ENCODE measurements at regions not wholly inside any gene's neighbourhood (a gene's known extent, or its start where the extent isn't known, plus 50 kb on each side); places are given as distances from the start of the nearest gene placed in this dataset.
A peak's percentile ranks its signal among the peaks of the same experiment; 100 is the strongest.

- intact Hi-C loops (cut with DNase I): no loop called here
- H3K4me3 ChIP-seq (ENCODE audit: low read length in 3 of 3): no peak overlapping the region
- H3K9ac ChIP-seq (ENCODE audit: low read length in 3 of 3): no peak overlapping the region
- TF ChIP-seq, protein P1, sequence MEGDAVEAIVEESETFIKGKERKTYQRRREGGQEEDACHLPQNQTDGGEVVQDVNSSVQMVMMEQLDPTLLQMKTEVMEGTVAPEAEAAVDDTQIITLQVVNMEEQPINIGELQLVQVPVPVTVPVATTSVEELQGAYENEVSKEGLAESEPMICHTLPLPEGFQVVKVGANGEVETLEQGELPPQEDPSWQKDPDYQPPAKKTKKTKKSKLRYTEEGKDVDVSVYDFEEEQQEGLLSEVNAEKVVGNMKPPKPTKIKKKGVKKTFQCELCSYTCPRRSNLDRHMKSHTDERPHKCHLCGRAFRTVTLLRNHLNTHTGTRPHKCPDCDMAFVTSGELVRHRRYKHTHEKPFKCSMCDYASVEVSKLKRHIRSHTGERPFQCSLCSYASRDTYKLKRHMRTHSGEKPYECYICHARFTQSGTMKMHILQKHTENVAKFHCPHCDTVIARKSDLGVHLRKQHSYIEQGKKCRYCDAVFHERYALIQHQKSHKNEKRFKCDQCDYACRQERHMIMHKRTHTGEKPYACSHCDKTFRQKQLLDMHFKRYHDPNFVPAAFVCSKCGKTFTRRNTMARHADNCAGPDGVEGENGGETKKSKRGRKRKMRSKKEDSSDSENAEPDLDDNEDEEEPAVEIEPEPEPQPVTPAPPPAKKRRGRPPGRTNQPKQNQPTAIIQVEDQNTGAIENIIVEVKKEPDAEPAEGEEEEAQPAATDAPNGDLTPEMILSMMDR (IDR thresholded peaks at IDR 0.05; ENCODE audit: borderline replicate concordance, extremely low read depth, insufficient read depth): no peak
- H3K27me3 ChIP-seq (ENCODE audit: control insufficient read depth, insufficient read depth, low read length): no peaks in the 10 kb centered on the region
- peaks cover 0 to 3% (median 0%) of the 10 kb centered on the region in 3 donors for H3K4me1 ChIP-seq (ENCODE audit: control insufficient read depth in 2 of 3, insufficient read depth in 2 of 3, low read depth in 1 of 3, low read length in 3 of 3)
- H3K27ac ChIP-seq (ENCODE audit: low read depth in 2 of 2, low read length in 2 of 2): no peak overlapping the region
- DNase-seq (no peak), FAIRE-seq (no peak)
- no peaks in the 10 kb centered on the region for H3K36me3 ChIP-seq (ENCODE audit: control insufficient read depth in 2 of 3, insufficient read depth in 3 of 3, low read length in 3 of 3)
- no peaks in the 10 kb centered on the region for H3K9me3 ChIP-seq (ENCODE audit: control insufficient read depth in 2 of 3, insufficient read depth in 1 of 3, low read length in 3 of 3)
Observed at GRCh38 chr11:27574342-27574741, 67.8 kb upstream of the LIN7C start.

DNA sequence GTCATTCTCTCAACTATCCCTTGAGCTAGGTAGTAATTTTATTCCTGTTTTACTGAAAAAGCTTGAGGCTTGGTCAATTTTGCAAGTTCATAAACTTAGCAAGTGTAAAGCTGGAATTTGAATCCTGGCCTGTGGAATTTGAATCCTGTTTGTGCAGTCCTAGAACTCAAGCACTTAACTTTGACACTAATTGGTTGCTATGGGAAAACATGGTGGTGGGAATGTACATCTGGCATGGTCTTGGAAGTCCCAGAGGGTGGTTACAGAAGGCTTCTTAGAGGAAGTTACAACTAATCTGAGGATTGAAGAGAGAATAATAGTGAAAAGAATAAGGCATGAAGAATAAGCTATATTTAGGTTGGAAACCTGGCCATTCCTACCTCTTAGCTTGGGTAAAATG, 66.5 kb upstream of the LIN7C start:
- peaks cover 0 to 3% (median 0%) of the 10 kb centered on the region in 3 donors for H3K4me1 ChIP-seq (ENCODE audit: control insufficient read depth in 2 of 3, insufficient read depth in 2 of 3, low read depth in 1 of 3, low read length in 3 of 3)
- TF ChIP-seq, protein P1 (IDR thresholded peaks at IDR 0.05; ENCODE audit: borderline replicate concordance, extremely low read depth, insufficient read depth): no peak
- H3K9ac ChIP-seq (ENCODE audit: low read length in 3 of 3): no peak overlapping the region
- H3K36me3 ChIP-seq (ENCODE audit: control insufficient read depth in 2 of 3, insufficient read depth in 3 of 3, low read length in 3 of 3): no peaks in the 10 kb centered on the region
- H3K9me3 ChIP-seq (ENCODE audit: control insufficient read depth in 2 of 3, insufficient read depth in 1 of 3, low read length in 3 of 3): no peaks in the 10 kb centered on the region
- H3K27ac ChIP-seq (ENCODE audit: low read depth in 2 of 2, low read length in 2 of 2): no peak overlapping the region
- no peak overlapping the region for H3K4me3 ChIP-seq (ENCODE audit: low read length in 3 of 3)
- DNase-seq (no peak), FAIRE-seq (no peak)
- intact Hi-C loops (cut with DNase I): no loop called here
- no peaks in the 10 kb centered on the region for H3K27me3 ChIP-seq (ENCODE audit: control insufficient read depth, insufficient read depth, low read length)

DNA sequence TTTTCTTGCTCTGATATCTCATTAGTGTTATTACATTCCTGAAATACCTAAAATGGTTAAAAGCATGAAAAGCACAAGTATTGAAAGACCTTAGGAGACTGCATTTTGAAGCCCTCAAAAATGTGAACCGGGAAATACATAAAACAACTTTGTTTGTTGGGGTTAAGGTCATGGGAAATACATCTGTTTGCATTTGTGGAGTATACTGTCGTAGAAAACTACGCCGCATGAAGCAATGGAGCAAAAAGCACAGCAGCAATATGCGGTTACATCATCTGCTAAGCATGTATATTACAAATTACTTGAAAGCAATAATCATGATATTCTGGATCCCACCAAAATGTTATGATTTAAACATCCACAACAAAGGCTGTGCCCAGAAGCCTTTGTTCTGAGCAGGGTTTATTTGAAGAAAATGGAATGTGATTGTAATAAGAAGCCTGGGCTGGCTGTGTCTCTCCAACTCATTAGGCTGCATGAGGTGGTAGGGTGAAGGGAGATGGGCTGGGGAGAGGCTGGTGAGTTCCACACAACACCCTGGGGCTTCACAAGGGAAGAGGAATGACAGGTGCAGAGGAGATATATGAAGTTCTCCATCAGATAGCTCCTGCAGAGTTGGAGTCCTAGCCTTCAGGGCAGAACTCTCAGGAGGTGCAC, 64.7 kb upstream of the LIN7C start:
- Histone ChIP-seq H3K9me3 (ENCODE audit: control insufficient read depth in 2 of 3, insufficient read depth in 1 of 3, low read length in 3 of 3) (no peaks in the 10 kb centered on the region), H3K9ac (ENCODE audit: low read length in 3 of 3) (no peak overlapping the region), H3K27ac (ENCODE audit: low read depth in 2 of 2, low read length in 2 of 2) (no peak overlapping the region), H3K4me1 (ENCODE audit: control insufficient read depth in 2 of 3, insufficient read depth in 2 of 3, low read depth in 1 of 3, low read length in 3 of 3) (peaks cover 0 to 3% (median 0%) of the 10 kb centered on the region in 3 donors), H3K27me3 (ENCODE audit: control insufficient read depth, insufficient read depth, low read length) (no peaks in the 10 kb centered on the region), H3K36me3 (ENCODE audit: control insufficient read depth in 2 of 3, insufficient read depth in 3 of 3, low read length in 3 of 3) (no peaks in the 10 kb centered on the region), H3K4me3 (ENCODE audit: low read length in 3 of 3) (no peak overlapping the region)
- DNase-seq (peak in 2 of 5 donors; percentile 27 to 43), FAIRE-seq (no peak)
- TF ChIP-seq, protein P1 (IDR thresholded peaks at IDR 0.05; ENCODE audit: borderline replicate concordance, extremely low read depth, insufficient read depth): no peak
- intact Hi-C loops (cut with DNase I): no loop called here

DNA sequence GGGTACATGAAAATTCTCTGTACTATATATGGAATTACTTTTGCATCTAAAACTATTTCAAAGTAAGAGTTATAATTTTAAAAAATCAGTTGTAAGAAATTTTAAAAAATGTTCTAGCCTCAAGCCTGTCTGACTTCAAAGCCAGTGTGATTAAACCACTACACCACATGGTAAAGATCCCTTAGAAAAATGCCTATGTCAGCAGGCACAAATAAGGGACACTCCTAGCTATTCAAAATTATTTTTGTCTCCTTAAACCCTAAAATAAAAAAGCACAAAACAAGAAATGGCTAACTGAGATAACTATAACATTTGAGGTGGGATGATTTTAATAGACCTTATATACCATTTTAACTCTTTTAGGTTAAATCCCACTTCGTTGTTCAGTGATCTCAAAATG, 64.0 kb upstream of the LIN7C start:
- no peak overlapping the region for H3K4me3 ChIP-seq (ENCODE audit: low read length in 3 of 3)
- no peaks in the 10 kb centered on the region for H3K36me3 ChIP-seq (ENCODE audit: control insufficient read depth in 2 of 3, insufficient read depth in 3 of 3, low read length in 3 of 3)
- TF ChIP-seq, protein P1 (IDR thresholded peaks at IDR 0.05; ENCODE audit: borderline replicate concordance, extremely low read depth, insufficient read depth): no peak
- no peaks in the 10 kb centered on the region for H3K27me3 ChIP-seq (ENCODE audit: control insufficient read depth, insufficient read depth, low read length)
- peaks cover 0 to 3% (median 0%) of the 10 kb centered on the region in 3 donors for H3K4me1 ChIP-seq (ENCODE audit: control insufficient read depth in 2 of 3, insufficient read depth in 2 of 3, low read depth in 1 of 3, low read length in 3 of 3)
- no peak overlapping the region for H3K9ac ChIP-seq (ENCODE audit: low read length in 3 of 3)
- no peaks in the 10 kb centered on the region for H3K9me3 ChIP-seq (ENCODE audit: control insufficient read depth in 2 of 3, insufficient read depth in 1 of 3, low read length in 3 of 3)
- DNase-seq (no peak), FAIRE-seq (no peak)
- intact Hi-C loops (cut with DNase I): no loop called here
- no peak overlapping the region for H3K27ac ChIP-seq (ENCODE audit: low read depth in 2 of 2, low read length in 2 of 2)

Measured in kidney (tissue), 13 donors.